GM12872 (cell line): ENCODE measurements at regions not wholly inside any gene's neighbourhood (a gene's known extent, or its start where the extent isn't known, plus 50 kb on each side); places are given as distances from the start of the nearest gene placed in this dataset.

Experiments
- CTCF ChIP-seq: IDR thresholded peaks from 3 replicates; pipeline ENCODE4 v1.5.1; 2011; ENCODE audit warnings: low read depth, mild to moderate bottlenecking, low read length, moderate library complexity; ENCODE audit not compliant: insufficient read depth

DNA sequence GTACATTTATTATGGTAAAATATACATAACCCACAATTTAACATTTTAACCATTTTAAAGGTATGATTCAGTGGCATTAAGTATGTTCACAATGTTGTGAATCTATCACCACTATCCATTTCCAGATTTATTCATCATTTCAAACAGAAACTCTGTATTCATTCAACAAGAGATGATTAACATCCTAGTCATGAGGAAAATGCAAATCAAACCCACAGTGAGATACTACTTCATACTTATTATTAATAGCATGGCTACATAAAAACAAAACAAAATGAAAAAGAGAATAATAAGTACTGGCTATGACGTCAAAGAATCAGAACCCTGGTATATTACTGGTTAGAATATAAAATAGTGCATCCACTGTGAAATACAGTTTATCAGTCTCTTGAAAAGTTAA lies 386.6 kb upstream of the POM121L12 start:
- no peak for TF ChIP-seq CTCF

GRCh38 chr7:52647046-52647445 lies 388.4 kb upstream of the POM121L12 start:
- no peak for TF ChIP-seq CTCF

- no peak for TF ChIP-seq CTCF
Measured at GRCh38 chr7:52639981-52640380, 395.5 kb upstream of the POM121L12 start.

- TF ChIP-seq CTCF: no peak
Measured at GRCh38 chr7:52639126-52639525, 396.3 kb upstream of the POM121L12 start.

- no peak for TF ChIP-seq CTCF
Measured at GRCh38 chr7:52635021-52635420, 400.4 kb upstream of the POM121L12 start.

DNA sequence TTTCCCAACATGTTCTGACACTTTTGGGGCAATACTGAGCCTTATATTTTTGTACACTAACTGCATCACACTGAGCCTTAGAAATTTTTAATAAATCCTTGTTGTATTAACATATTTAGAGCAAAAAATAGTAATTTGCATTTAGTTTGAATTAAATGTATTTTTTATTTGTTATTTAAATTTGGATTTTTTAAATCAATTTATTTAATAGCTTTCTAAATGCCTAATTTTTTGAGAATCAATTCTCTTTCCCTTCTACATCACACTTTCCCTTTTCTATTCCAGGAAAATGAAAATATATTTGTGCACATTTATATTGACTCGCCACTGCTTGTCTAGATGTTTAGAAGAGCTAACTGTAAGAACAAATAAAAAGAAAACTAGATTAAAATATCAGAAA lies 414.6 kb upstream of the POM121L12 start:
- no peak for TF ChIP-seq CTCF

GRCh38 chr7:52616552-52616951 lies 418.9 kb upstream of the POM121L12 start:
- TF ChIP-seq CTCF: no peak
